ENCODE measurements at regions not wholly inside any gene's neighbourhood (a gene's known extent, or its start where the extent isn't known, plus 50 kb on each side); places are given as distances from the start of the nearest gene placed in this dataset.
"Not testable (repeated sequence)": the region's sequence is repeated elsewhere in the genome, so short reads cannot be mapped to it uniquely, and the experiment has no call there.

DNA sequence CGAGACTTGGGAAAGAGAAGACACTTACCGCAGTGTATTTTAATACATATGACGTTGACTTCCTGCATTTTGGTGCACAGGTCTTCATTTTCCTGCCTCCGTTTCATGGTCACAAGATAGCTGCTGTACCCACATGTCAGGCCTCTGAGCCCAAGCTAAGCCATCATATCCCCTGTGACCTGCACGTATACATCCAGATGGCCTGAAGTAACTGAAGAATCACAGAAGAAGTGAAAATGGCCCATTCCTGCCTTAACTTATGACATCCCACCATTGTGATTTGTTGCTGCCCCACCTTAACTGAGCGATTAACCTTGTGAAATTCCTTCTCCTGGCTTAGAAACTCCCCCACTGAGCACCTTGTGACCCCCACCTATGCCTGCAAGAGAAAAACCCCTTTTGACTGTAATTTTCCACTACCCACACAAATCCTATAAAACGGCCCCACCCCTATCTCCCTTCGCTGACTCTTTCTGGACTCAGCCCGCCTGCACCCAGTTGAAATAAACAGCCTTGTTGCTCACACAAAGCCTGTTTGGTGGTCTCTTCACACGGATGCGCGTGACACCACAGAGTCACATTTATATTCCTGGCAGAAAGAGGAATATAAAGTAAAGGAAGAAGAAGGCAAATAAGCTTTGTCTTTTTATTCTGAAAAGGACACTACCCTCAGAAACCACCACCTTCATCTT is 78.4 kb upstream of the AMN1 start:
- TF ChIP-seq CTCF (conservative IDR thresholded peaks at IDR 0.05; ENCODE audit: low read depth, low read length); EZH2 (IDR thresholded peaks at IDR 0.05; ENCODE audit: low read length, unreplicated experiment): not testable (repeated sequence)

All from PC-3 (cell line).